ENCODE measurements at regions not wholly inside any gene's neighbourhood (a gene's known extent, or its start where the extent isn't known, plus 50 kb on each side); places are given as distances from the start of the nearest gene placed in this dataset.
"Not testable (repeated sequence)": the region's sequence is repeated elsewhere in the genome, so short reads cannot be mapped to it uniquely, and the experiment has no call there.

DNA sequence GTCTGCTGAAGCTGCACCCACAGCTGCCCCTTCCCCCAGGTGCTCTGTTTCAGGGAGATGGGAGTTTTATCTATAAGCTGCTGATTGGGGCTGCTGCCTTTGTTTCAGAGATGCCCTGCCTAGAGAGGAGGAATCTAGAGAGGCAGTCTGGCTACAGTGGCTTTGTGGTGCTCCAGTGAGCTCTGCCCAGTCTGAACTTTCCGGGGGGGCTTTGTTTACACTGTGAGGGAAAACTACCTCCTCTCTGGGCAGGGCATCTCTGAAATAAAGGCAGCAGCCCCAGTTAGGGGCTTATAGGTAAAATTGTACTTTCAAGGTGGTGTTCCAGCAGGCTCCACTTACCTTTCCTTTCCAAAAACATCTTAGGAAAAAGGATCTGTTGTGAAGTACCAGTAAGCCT, 242.2 kb downstream of the SPRY1 start:
- DNase-seq (ENCODE audit: low read depth in 2 of 2): no peak

- no peak for DNase-seq (ENCODE audit: low read depth in 2 of 2)
Observed at GRCh38 chr4:123640271-123640670, 243.7 kb downstream of the SPRY1 start.

- DNase-seq (ENCODE audit: low read depth in 2 of 2): no peak
Observed at GRCh38 chr4:123640824-123641223, 244.2 kb downstream of the SPRY1 start.

- DNase-seq (ENCODE audit: low read depth in 2 of 2): no peak
Observed at GRCh38 chr4:123643691-123644090, 247.1 kb downstream of the SPRY1 start.

- no peak for DNase-seq (ENCODE audit: low read depth in 2 of 2)
Observed at GRCh38 chr4:123649250-123649644, 252.7 kb downstream of the SPRY1 start.

GRCh38 chr4:123649645-123650391, 253.2 kb downstream of the SPRY1 start:
- no peak for DNase-seq (ENCODE audit: low read depth in 2 of 2)

DNA sequence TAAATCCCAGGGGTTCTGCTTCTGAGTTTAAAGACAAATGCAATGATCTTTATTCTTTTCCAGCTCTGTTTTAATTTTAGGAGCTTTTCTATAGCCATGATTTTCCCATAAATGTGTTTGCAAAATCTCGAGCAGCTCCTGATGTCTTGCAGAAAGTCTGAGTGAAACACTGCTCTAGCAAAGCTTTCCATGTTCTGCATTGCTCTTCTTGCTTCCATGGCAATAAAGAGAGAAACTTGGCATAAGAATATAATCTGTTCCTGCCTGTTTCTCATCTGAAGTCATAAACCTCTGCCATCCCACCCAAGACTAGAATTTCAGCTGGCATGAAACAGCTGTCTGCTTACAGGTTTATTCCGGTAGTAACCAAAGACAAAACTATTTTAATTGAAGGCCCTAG, 254.5 kb downstream of the SPRY1 start:
- no peak for DNase-seq (ENCODE audit: low read depth in 2 of 2)

- no peak for DNase-seq (ENCODE audit: low read depth in 2 of 2)
Observed at GRCh38 chr4:123651536-123652180, 255.1 kb downstream of the SPRY1 start.

DNA sequence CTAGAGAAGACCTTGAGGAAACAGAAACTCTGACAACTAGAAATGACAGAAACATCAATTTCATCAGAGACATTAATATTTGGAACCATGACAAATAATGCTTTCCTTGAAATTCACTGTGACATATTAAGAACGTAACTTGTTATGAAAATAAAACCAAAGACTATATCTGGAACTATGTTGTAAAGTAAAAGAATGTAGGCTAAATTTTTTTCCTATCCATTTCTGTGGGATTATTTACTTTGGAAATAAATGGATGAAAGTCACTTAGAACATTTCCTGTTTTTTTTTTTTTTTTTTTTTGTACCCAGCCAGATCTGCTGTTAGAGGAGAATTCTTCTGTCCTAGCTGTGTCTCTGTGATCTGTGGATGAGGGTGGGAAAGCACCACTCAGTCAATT, 255.9 kb downstream of the SPRY1 start:
- DNase-seq (ENCODE audit: low read depth in 2 of 2): no peak

DNA sequence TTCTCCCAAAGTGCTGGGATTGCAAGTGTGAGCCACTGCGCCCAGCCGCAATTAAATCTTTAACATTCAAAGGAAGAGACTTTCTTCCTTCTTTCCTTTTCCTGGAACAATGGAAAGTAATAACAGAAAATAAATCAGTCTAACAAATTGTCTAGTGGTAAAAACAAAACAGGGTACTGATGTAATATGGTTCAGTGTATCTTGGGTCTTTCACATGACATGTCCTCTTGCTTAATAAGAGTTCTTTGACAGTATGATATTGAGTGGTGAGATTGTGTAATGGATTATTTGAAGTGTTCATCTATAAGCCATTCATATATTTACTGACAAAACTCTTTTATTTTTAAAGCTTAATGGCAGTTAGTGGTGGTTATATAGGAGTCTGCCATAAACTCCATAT, 256.6 kb downstream of the SPRY1 start:
- no peak for DNase-seq (ENCODE audit: low read depth in 2 of 2)

- DNase-seq (ENCODE audit: low read depth in 2 of 2): not testable (repeated sequence)
Observed at GRCh38 chr4:123656746-123657294, 260.2 kb downstream of the SPRY1 start.

DNA sequence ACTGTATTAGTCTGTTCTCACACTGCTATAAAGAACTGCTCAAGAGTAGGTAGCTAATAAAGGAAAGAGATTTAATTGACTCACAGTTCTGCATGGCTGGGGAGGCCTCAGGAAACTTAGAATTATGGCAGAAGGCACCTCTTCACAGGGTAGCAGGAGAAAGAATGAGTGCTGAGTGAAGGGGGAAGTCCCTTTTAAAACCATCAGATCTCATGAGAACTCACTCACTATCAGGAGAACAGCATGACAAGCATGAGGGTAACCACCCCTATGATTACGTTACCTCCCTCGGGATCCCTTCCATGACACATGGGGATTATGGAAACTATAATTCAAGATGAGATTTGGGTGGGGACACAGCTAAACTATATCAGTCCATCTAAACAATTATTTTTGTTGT, 261.0 kb downstream of the SPRY1 start:
- DNase-seq (ENCODE audit: low read depth in 2 of 2): not testable (repeated sequence)

- DNase-seq (ENCODE audit: low read depth in 2 of 2): no peak
Observed at GRCh38 chr4:123659262-123659661, 262.7 kb downstream of the SPRY1 start.

- DNase-seq (ENCODE audit: low read depth in 2 of 2): no peak
Observed at GRCh38 chr4:123659730-123660129, 263.1 kb downstream of the SPRY1 start.

DNA sequence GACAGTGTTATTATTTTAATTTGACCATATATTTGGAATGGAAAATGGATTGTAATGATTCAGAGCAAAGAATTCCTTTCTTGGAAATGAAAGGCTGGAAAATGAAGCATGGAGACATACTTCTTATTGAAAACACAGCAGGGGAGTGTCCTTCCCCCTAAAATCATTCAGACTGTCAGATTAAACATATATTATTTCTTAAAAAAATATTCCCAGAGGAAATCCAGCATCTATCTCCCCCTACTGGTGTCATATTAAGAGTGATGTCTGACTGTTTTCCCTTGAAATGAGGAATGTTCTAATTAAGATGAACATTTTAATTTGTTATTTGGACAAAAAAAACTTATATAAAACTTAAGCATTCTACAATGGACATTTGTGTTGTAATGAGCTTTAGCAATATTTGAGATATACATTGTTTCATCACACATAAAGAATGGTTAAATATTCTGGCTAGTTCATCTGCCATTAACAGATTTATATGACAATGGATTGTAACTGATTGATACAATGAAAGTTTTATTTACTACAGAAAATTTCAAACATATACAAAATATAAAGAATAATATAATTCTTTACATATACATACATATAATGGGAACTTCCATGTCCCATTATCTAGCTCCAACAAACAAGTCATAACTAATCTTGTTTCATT, 264.6 kb downstream of the SPRY1 start:
- DNase-seq (ENCODE audit: low read depth in 2 of 2): no peak

GRCh38 chr4:123662827-123663226, 266.2 kb downstream of the SPRY1 start:
- no peak for DNase-seq (ENCODE audit: low read depth in 2 of 2)

- no peak for DNase-seq (ENCODE audit: low read depth in 2 of 2)
Observed at GRCh38 chr4:123666486-123666885, 269.9 kb downstream of the SPRY1 start.

- DNase-seq (ENCODE audit: low read depth in 2 of 2): no peak
Observed at GRCh38 chr4:123667496-123667895, 270.9 kb downstream of the SPRY1 start.

GRCh38 chr4:123667991-123668390, 271.4 kb downstream of the SPRY1 start:
- DNase-seq (ENCODE audit: low read depth in 2 of 2): no peak

DNA sequence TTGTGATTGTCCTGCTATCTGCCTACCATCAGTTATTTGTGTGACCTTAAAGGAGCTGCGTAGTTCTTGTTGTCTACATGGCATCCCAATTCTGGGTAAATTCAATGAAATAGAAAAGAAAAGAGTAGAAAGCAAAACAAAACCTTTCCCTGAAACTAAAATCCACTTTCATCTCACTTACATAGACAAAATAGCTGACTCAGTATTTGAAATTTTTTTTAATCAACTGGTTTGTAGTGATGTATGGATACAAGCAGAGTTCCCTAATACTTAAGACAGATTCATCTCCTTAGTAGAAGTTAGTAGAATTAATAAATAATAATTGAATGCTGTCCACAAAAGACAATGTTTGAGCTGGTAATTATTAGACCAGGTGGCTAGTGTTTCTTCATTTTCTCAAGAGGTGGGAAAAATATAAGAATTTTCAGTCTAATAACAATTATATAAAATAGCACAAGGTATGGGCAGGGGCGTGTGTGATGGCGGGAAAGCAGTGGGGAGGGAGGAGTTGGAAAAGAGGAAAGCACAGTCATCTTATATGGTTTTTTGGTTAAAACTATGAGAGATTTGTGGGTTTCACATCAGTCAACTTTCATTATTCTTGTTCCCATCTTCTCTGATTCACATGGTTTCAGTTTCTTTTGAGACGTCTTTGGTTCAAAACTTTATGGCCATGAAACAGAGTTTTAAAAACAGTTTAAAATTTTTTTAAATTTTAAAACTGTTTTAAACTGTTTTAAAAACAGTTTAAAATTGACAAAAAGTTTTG, 275.2 kb downstream of the SPRY1 start:
- peak in 1 of 2 experiments; percentile 34 for DNase-seq (ENCODE audit: low read depth in 2 of 2)

- no peak for DNase-seq (ENCODE audit: low read depth in 2 of 2)
Observed at GRCh38 chr4:123672987-123673386, 276.4 kb downstream of the SPRY1 start.

GRCh38 chr4:123673971-123674370, 277.4 kb downstream of the SPRY1 start:
- DNase-seq (ENCODE audit: low read depth in 2 of 2): no peak
